ENCODE measurements at regions not wholly inside any gene's neighbourhood (a gene's known extent, or its start where the extent isn't known, plus 50 kb on each side); places are given as distances from the start of the nearest gene placed in this dataset.

- DNase-seq (ENCODE audit: low spot score) = no peak
- Histone ChIP-seq H3K9me2 (replicated peaks; ENCODE audit: insufficient read depth) (no peaks in the 10 kb centered on the region), H3K27ac (peak overlapping the region; percentile 65), H3K36me3 (replicated peaks; ENCODE audit: insufficient read depth, low read depth) (no peaks in the 10 kb centered on the region), H3K4me3 (no peak overlapping the region), H2AFZ (peak overlapping the region; percentile 19), H4K20me1 (ENCODE audit: insufficient read depth, poor library complexity, severe bottlenecking) (no peaks in the 10 kb centered on the region), H3K27me3 (no peaks in the 10 kb centered on the region), H3K4me1 (ENCODE audit: insufficient read depth) (peaks cover 22% of the 10 kb centered on the region), H3K79me2 (no peaks in the 10 kb centered on the region), H3K9me3 (ENCODE audit: low read depth) (no peaks in the 10 kb centered on the region), H3K4me2 (peak overlapping the region; percentile 47)
- WGBS (ENCODE audit: low lambda C conversion rate, missing lambda C conversion rate) = 33% methylated on average over 7 of the region's 7 CpGs
- TF ChIP-seq CTCF (IDR thresholded peaks at IDR 0.05; ENCODE audit: poor library complexity) (no peak), EZH2phosphoT487 (IDR thresholded peaks at IDR 0.05; ENCODE audit: low read depth, severe bottlenecking, unreplicated experiment) (no peak), EZH2 (IDR thresholded peaks at IDR 0.05; ENCODE audit: borderline replicate concordance) (no peak)
Observed at GRCh38 chr1:220410611-220411010, 117.3 kb upstream of the MARK1 start.

- H3K27ac ChIP-seq = peak overlapping the region; percentile 65
- H3K4me1 ChIP-seq (ENCODE audit: insufficient read depth) = peaks cover 22% of the 10 kb centered on the region
- H2AFZ ChIP-seq = peak overlapping the region; percentile 19
- no peak for TF ChIP-seq CTCF (IDR thresholded peaks at IDR 0.05; ENCODE audit: poor library complexity)
- no peak for TF ChIP-seq EZH2 (IDR thresholded peaks at IDR 0.05; ENCODE audit: borderline replicate concordance)
- no peak for TF ChIP-seq EZH2phosphoT487 (IDR thresholded peaks at IDR 0.05; ENCODE audit: low read depth, severe bottlenecking, unreplicated experiment)
- H3K4me2 ChIP-seq = peak overlapping the region; percentile 47
- no peaks in the 10 kb centered on the region for H3K79me2 ChIP-seq
- no peaks in the 10 kb centered on the region for H4K20me1 ChIP-seq (ENCODE audit: insufficient read depth, poor library complexity, severe bottlenecking)
- no peaks in the 10 kb centered on the region for H3K36me3 ChIP-seq (replicated peaks; ENCODE audit: insufficient read depth, low read depth)
- DNase-seq (ENCODE audit: low spot score) = no peak
- 70% methylated on average over 13 of the region's 13 CpGs for WGBS (ENCODE audit: low lambda C conversion rate, missing lambda C conversion rate)
- H3K9me2 ChIP-seq (replicated peaks; ENCODE audit: insufficient read depth) = no peaks in the 10 kb centered on the region
- no peaks in the 10 kb centered on the region for H3K27me3 ChIP-seq
- H3K9me3 ChIP-seq (ENCODE audit: low read depth) = no peaks in the 10 kb centered on the region
- no peak overlapping the region for H3K4me3 ChIP-seq
Observed at GRCh38 chr1:220409771-220410595, 118.0 kb upstream of the MARK1 start.

DNA sequence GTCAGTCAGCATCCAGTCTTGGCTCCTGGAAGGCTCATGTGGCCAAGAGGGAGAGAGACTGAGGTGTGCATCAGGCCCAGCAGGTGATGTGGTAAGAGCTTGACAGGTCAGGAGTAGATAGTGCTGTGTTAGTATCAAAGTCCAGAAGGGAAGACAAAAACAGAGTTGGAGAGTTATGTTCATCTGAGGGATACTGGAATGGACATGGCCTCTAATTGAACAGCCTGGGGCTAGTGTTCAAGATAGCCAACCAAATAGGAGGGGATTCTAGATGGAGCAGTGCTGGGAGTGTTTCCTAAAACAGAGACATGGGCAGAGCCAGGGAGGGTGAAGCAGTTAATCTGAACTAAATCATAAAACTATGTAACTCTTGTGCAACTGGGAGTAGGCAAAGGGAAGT, 120.7 kb upstream of the MARK1 start:
- no peaks in the 10 kb centered on the region for H4K20me1 ChIP-seq (ENCODE audit: insufficient read depth, poor library complexity, severe bottlenecking)
- H3K79me2 ChIP-seq = no peaks in the 10 kb centered on the region
- H3K27ac ChIP-seq = peak overlapping the region; percentile 66
- H3K9me3 ChIP-seq (ENCODE audit: low read depth) = no peaks in the 10 kb centered on the region
- H3K9me2 ChIP-seq (replicated peaks; ENCODE audit: insufficient read depth) = no peaks in the 10 kb centered on the region
- H3K4me1 ChIP-seq (ENCODE audit: insufficient read depth) = peaks cover 22% of the 10 kb centered on the region
- peak overlapping the region; percentile 13 for H3K4me2 ChIP-seq
- H3K4me3 ChIP-seq = no peak overlapping the region
- peak; percentile 43 for DNase-seq (ENCODE audit: low spot score)
- TF ChIP-seq EZH2 (IDR thresholded peaks at IDR 0.05; ENCODE audit: borderline replicate concordance) (no peak), CTCF (IDR thresholded peaks at IDR 0.05; ENCODE audit: poor library complexity) (no peak), EZH2phosphoT487 (IDR thresholded peaks at IDR 0.05; ENCODE audit: low read depth, severe bottlenecking, unreplicated experiment) (no peak)
- no peaks in the 10 kb centered on the region for H3K27me3 ChIP-seq
- no peaks in the 10 kb centered on the region for H3K36me3 ChIP-seq (replicated peaks; ENCODE audit: insufficient read depth, low read depth)
- no peak overlapping the region for H2AFZ ChIP-seq

All from hepatocyte (in vitro differentiated cells).